GM18909 (cell line): ENCODE measurements at regions not wholly inside any gene's neighbourhood (a gene's known extent, or its start where the extent isn't known, plus 50 kb on each side); places are given as distances from the start of the nearest gene placed in this dataset.
"Not testable (repeated sequence)": the region's sequence is repeated elsewhere in the genome, so short reads cannot be mapped to it uniquely, and the experiment has no call there.

ENCODE experiments used
- ATAC-seq: cut with Tn5 transposase; IDR thresholded peaks from one replicate; pipeline ENCODE4 v1.9.1; 2021; ENCODE audit warnings: mild to moderate bottlenecking; ENCODE audit not compliant: unreplicated experiment, poor library complexity

GRCh38 chr17:45585794-45586650 lies 95.5 kb upstream of the PLEKHM1 start:
- ATAC-seq = peak; percentile 26

GRCh38 chr17:45586651-45586934 lies 96.1 kb upstream of the PLEKHM1 start:
- not testable (repeated sequence) for ATAC-seq

DNA sequence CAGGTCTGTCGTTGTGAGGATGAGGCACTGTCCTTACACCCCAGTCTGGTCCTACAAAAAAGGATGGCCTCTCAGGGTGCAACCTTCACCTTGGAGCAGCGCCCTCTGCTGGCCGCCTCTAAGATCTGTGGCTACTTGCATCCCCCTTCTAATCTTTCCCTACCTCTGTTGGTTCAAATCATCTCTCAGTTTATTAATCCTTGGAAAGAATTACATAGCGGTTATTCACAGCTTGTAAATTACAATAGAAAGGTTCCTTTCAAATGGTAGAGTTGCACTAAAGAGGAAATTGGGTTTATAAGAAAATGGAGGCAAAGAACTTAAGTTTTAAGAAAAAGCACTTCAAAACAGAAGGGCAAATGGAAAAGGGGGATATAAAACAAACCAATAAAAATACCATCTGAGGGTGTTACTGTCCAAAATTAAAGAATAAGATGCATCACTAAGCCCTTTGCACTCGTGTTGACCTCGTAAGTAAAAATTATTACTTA lies 102.0 kb upstream of the PLEKHM1 start:
- ATAC-seq = not testable (repeated sequence)

- not testable (repeated sequence) for ATAC-seq
Measured at GRCh38 chr17:45596347-45596746, 105.8 kb upstream of the PLEKHM1 start.

GRCh38 chr17:45600052-45601012 lies 109.8 kb upstream of the PLEKHM1 start:
- ATAC-seq = not testable (repeated sequence)

DNA sequence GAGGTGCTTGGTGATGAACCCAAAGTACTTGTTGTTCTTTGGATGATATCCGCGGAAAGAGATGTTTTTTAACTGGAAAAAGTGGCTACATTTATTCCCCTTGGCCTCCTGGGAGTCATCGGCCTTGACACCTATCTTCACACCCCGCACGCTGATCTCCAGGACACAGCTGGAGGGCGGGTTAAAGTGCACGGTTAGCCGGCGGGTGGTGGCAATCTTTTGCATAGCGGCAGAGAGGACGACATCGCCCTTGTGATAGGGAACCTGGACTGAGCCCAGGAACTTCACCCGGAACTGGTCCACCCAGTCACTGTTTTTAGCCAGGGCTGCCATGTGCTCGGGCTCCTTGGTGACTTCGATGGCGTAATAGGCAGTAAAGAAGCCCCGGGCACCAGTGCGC lies 110.5 kb upstream of the PLEKHM1 start:
- not testable (repeated sequence) for ATAC-seq

DNA sequence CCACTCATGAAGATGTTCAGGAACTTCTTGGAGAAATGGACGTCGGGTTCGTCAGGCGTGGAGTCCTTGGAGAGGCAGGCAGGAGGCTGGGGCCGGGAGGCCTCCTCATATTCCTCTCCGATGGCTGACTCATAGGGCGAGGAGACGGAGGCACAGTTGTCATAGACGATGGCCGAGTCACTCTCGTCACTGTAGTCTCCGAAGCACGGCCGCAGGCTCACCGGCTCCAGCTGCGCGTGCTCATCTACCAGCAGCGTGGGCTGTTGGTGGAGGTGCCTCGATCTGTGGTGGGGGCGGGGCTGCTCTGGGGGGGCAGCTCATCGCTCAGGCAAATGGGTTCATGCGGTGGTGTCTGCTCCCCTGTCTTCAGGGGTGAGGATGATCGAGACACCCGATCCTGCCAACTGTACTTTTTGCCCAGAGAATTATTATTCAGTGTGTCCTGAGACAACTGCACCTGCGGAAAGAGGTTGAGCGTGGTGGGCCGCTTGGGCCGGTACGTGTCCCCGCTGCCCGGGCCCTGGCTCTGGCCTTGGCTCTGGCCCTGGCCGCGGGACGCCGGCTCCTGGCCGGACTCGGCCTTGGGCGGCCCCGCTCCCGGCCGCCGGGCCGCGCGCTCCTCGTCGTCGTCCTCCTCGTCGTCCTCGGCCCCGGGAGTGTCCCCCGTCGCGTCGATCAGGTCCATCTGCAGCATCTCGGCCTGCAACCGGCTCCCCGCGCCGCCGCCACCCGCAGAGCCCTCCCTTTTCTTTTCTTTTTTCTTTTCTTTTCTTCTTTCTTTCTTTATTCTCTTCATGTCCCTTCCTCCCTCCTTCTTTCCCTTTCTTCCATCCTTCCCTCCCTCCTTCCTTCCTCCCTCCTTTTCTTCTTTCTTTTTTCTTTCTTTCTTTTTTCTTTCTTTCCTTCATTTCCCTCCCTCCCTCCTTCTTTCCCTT lies 111.4 kb upstream of the PLEKHM1 start:
- ATAC-seq = not testable (repeated sequence)

DNA sequence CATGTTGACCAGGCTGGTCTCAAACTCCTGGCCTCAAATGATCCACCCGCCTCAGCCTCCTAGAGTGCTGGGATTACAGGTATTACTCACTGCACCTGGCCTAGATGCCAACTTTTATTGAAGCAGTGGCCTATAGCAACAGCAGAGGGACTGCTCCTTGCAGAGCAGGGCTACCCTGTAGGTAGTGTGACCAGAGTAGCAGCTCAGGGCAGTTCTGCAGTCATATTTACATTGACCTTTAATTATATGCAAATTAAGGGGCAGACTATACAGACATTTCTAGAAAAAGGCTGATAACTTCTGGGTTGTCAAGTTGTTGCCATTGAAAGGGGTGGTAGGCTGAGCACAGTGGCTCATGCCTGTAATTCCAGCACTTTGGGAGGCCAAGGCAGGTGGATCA lies 115.2 kb upstream of the PLEKHM1 start:
- not testable (repeated sequence) for ATAC-seq

- peak; percentile 97 for ATAC-seq
Measured at GRCh38 chr17:45619984-45620405, 129.5 kb upstream of the PLEKHM1 start.

GRCh38 chr17:45620468-45620867 lies 129.9 kb upstream of the PLEKHM1 start:
- ATAC-seq = peak; percentile 45

DNA sequence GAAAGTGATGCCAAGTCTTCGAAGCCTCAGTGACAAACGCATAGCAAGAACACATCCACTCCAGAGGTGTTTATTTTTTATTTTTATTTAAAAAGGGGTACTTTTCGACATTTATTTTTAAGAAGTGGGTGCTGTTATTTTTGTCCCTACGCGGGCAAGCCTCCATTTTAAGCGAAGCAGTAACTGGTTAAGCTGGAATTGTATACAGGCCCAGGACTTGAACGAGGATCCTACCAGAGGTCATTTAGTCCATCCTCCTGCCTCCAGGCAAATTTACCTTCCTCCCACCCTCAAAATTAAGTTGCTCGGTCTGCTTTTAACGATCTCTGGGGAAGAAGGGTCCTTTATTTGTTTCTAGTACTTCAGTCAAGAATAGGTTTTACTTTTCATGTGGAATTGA lies 130.6 kb upstream of the PLEKHM1 start:
- not testable (repeated sequence) for ATAC-seq

DNA sequence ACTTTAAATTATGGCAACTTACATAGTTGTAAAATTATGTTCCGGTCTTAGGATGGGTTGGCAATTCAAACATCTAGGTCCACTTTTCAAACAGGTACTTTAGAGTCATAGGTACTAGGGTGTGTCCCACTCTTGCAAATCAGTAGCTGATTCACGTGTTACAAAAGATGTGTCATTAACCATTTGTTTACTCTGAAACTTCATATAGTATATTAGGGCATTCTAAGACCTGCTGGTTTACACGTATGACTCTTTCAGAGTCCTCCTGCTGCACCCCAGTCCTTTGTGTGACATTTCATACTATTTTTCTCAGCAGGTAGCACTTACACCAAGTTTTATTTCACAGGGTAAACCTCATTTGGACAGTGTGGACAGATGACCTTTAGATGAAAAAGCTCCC lies 131.8 kb upstream of the PLEKHM1 start:
- ATAC-seq = not testable (repeated sequence)

DNA sequence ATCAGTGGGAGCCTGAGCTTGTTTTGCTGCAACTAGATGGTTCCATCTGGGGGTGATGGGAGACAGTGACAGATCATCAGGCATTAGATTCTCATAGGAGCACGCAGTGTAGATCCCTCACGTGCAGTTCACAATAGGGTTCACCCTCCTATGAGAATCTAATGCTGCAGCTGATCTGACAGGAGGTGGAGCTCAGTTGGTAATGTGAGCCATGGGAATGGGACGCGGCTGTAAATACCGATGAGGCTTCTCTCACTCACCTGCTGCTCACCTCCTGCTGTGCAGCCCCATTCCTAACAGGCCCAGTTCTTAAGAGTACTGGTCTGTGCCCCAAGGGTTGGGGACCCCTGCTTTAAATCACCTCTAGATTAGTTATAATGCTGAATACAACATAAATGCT lies 137.5 kb upstream of the PLEKHM1 start:
- ATAC-seq = no peak

GRCh38 chr17:45631941-45632340 lies 141.4 kb upstream of the PLEKHM1 start:
- no peak for ATAC-seq

- ATAC-seq = no peak
Measured at GRCh38 chr17:45639297-45639849, 144.7 kb upstream of the CRHR1 start.

GRCh38 chr17:45640141-45640850 lies 143.8 kb upstream of the CRHR1 start:
- no peak for ATAC-seq

DNA sequence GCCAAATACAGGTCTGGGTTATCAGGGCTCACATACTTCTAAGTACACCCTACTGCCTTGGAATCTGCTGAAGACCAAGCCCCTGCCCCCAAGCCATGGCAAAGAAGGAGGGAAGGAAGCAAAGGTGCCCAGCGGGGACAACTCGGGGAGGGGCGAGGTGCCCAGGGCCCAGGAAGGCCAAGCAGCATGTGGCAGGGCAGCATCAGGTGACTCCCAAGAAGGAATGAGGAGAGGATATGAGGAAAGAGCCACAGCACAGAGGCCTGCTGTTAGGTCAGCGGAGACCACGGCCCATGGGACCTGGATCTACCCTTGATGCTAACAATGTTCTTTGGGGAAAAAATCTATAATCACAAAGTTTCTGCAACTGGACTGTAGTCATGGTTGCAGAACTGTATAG lies 142.6 kb upstream of the CRHR1 start:
- no peak for ATAC-seq

GRCh38 chr17:45643591-45643990 lies 140.5 kb upstream of the CRHR1 start:
- no peak for ATAC-seq

DNA sequence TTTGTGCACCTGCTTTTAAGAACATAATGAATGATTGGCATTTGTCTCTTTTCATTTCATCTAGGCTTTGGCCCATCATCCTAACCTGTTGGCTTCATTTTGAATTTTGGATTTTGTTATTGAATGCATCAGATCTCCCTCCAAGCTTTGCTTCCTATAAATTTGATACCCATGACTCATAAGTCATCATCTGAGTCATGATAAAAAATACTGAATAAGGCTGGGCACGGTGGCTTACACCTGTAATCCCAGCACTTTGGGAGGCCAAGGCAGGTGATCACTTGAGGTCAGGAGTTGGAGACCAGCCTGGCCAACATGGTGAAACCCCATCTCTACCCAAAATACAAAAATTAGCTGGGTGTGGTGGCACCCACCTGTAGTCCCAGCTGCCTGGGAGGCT lies 139.5 kb upstream of the CRHR1 start:
- ATAC-seq = not testable (repeated sequence)
